ENCODE measurements at regions not wholly inside any gene's neighbourhood (a gene's known extent, or its start where the extent isn't known, plus 50 kb on each side); places are given as distances from the start of the nearest gene placed in this dataset.

- DNase-seq (ENCODE audit: extremely low read depth in 1 of 2, low read depth in 1 of 2): no peak
These were observed 252.5 kb downstream of the PTPRU start for GRCh38 chr1:29488794-29489311.

GRCh38 chr1:29488086-29488793 lies 251.9 kb downstream of the PTPRU start:
- DNase-seq (ENCODE audit: extremely low read depth in 1 of 2, low read depth in 1 of 2): no peak

DNA sequence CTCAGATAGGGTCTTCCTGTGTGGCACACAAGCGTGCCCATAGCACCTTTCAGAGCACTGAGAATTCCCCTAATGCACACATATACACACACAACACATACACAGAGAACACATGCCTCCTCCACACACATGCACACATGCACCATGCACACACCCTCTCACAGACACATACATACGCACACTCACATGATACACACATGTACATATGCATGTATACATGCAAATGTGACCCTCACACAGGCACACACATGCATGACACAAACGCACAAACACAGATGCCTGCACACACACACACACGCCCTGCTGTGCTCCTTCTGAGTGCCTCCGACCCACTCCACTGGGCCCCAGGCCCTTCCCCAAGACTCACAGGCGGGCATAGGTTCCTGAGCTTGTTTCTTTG lies 251.0 kb downstream of the PTPRU start:
- DNase-seq (ENCODE audit: extremely low read depth in 1 of 2, low read depth in 1 of 2): no peak

- DNase-seq (ENCODE audit: extremely low read depth in 1 of 2, low read depth in 1 of 2): no peak
These were observed 249.0 kb downstream of the PTPRU start for GRCh38 chr1:29485096-29485925.

GRCh38 chr1:29482991-29483390 lies 246.7 kb downstream of the PTPRU start:
- no peak for DNase-seq (ENCODE audit: extremely low read depth in 1 of 2, low read depth in 1 of 2)

DNA sequence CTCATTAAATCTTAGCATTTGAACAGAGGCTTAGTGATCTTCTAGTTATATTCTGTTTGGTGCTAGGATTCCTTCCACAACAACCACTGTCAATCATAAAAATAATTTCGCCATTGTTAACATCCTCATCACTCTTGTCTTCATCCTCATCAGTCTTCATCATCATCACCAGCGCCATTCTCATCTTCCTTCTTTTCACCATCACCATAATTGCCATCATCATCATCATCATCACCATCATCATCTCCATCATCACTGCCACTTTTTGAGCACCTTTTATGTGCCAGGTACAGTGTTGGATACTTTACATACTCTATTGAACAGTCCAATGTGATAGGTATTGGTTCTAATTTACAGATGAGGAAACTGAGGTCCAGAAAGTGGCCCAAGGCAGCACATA lies 245.7 kb downstream of the PTPRU start:
- no peak for DNase-seq (ENCODE audit: extremely low read depth in 1 of 2, low read depth in 1 of 2)

DNA sequence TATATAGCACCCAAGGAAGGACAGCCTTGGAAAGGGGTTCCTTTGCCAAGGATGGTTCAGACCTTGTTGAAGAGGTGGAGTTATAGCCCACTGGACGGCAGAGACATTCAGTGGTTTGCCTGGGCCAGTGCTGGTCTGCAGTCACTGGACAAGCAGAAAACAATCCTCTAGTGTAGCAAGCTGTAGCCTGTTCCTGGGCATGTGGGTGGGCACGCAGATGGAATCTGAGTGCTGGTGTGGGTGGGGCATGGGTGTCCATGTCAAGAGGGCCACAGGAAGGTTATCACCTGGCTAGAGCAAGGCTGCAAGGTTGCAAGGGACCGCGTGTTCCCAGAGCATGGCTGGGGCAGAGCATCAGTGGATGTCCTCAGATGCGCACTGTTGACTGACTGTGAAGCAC lies 244.7 kb downstream of the PTPRU start:
- no peak for DNase-seq (ENCODE audit: extremely low read depth in 1 of 2, low read depth in 1 of 2)

- DNase-seq (ENCODE audit: extremely low read depth in 1 of 2, low read depth in 1 of 2): no peak
These were observed 242.6 kb downstream of the PTPRU start for GRCh38 chr1:29478879-29479278.

GRCh38 chr1:29478151-29478791 lies 241.9 kb downstream of the PTPRU start:
- DNase-seq (ENCODE audit: extremely low read depth in 1 of 2, low read depth in 1 of 2): no peak

GRCh38 chr1:29475326-29475725 lies 239.0 kb downstream of the PTPRU start:
- no peak for DNase-seq (ENCODE audit: extremely low read depth in 1 of 2, low read depth in 1 of 2)

- DNase-seq (ENCODE audit: extremely low read depth in 1 of 2, low read depth in 1 of 2): no peak
These were observed 238.2 kb downstream of the PTPRU start for GRCh38 chr1:29474274-29475244.

- DNase-seq (ENCODE audit: extremely low read depth in 1 of 2, low read depth in 1 of 2): no peak
These were observed 237.0 kb downstream of the PTPRU start for GRCh38 chr1:29473161-29473855.

DNA sequence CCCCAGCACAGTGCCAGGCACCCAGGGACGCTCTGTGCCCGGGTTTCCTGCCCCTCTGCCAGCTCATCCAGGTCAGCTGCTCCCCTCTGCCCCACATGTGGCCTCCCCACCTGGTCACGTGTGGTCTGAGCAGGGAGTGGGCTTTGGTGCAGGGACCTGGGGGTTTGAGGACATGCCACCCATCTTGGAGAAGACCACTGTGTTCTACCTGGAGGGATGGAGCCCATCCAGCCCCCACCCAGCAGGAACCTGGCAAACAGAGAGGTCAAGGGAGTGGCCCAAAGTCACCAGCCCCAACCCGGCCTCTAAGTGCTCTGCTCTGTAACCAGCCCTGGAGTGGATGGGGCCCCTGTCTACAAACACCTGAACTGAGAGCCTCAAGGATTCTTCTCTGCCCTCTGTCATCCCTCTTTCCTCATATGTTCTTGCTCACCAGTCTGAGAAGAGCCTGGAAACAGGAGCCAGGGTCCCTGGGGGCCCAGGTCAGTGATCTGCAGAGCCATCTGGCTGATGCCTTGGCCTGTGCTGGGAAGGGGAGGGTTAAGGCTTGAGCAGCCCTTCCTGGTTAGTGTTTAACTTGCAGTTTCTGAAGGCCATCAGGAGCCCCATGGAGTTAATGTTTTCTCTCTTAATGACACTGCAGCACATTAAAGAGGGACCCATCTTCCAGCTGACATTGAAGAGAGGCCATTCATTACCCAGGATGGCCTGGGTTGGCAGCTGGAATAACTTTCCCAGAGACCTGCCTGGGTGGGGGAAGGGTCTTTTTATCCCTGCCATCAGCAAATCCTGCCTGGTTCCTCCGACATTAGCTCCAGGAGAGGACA lies 235.4 kb downstream of the PTPRU start:
- DNase-seq (ENCODE audit: extremely low read depth in 1 of 2, low read depth in 1 of 2): no peak

- no peak for DNase-seq (ENCODE audit: extremely low read depth in 1 of 2, low read depth in 1 of 2)
These were observed 234.4 kb downstream of the PTPRU start for GRCh38 chr1:29470788-29471119.

- no peak for DNase-seq (ENCODE audit: extremely low read depth in 1 of 2, low read depth in 1 of 2)
These were observed 233.9 kb downstream of the PTPRU start for GRCh38 chr1:29470087-29470787.

GRCh38 chr1:29469457-29469856 lies 233.1 kb downstream of the PTPRU start:
- DNase-seq (ENCODE audit: extremely low read depth in 1 of 2, low read depth in 1 of 2): no peak

GRCh38 chr1:29467989-29468900 lies 231.9 kb downstream of the PTPRU start:
- no peak for DNase-seq (ENCODE audit: extremely low read depth in 1 of 2, low read depth in 1 of 2)
